ENCODE measurements at regions not wholly inside any gene's neighbourhood (a gene's known extent, or its start where the extent isn't known, plus 50 kb on each side); places are given as distances from the start of the nearest gene placed in this dataset.

GRCh38 chr3:189041482-189042090 lies 130.2 kb upstream of the TPRG1 start:
- Histone ChIP-seq H3K27me3 (no peaks in the 10 kb centered on the region), H3K27ac (no peak overlapping the region), H3K4me1 (peaks cover 10% of the 10 kb centered on the region), H3K9me3 (no peaks in the 10 kb centered on the region), H3K36me3 (no peaks in the 10 kb centered on the region), H3K4me3 (no peak overlapping the region)
- DNase-seq (ENCODE audit: extremely low spot score in 2 of 2) = no peak
- TF ChIP-seq POLR2A (IDR thresholded peaks at IDR 0.05) = no peak
- no peak for TF ChIP-seq POLR2AphosphoS5 (IDR thresholded peaks at IDR 0.05; ENCODE audit: insufficient read depth in 1 of 2, low read depth in 1 of 2)
- TF ChIP-seq CTCF (IDR thresholded peaks at IDR 0.05) = no peak
- intact Hi-C loops (cut with DNase I) = no loop called here

- Histone ChIP-seq H3K4me1 (peaks cover 10% of the 10 kb centered on the region), H3K9me3 (no peaks in the 10 kb centered on the region), H3K36me3 (no peaks in the 10 kb centered on the region), H3K27me3 (no peaks in the 10 kb centered on the region), H3K4me3 (no peak overlapping the region), H3K27ac (no peak overlapping the region)
- intact Hi-C loops (cut with DNase I) = no loop called here
- no peak for DNase-seq (ENCODE audit: extremely low spot score in 2 of 2)
- TF ChIP-seq POLR2A (IDR thresholded peaks at IDR 0.05) (no peak), POLR2AphosphoS5 (IDR thresholded peaks at IDR 0.05; ENCODE audit: insufficient read depth in 1 of 2, low read depth in 1 of 2) (no peak), CTCF (IDR thresholded peaks at IDR 0.05) (no peak)
Observed at GRCh38 chr3:189042832-189043231, 128.9 kb upstream of the TPRG1 start.

- Histone ChIP-seq H3K27ac (no peak overlapping the region), H3K36me3 (no peaks in the 10 kb centered on the region), H3K4me1 (no peaks in the 10 kb centered on the region), H3K4me3 (no peak overlapping the region), H3K9me3 (no peaks in the 10 kb centered on the region), H3K27me3 (no peaks in the 10 kb centered on the region)
- DNase-seq (ENCODE audit: extremely low spot score in 2 of 2) = no peak
- TF ChIP-seq POLR2A (IDR thresholded peaks at IDR 0.05) (no peak), POLR2AphosphoS5 (IDR thresholded peaks at IDR 0.05; ENCODE audit: insufficient read depth in 1 of 2, low read depth in 1 of 2) (no peak), CTCF (IDR thresholded peaks at IDR 0.05) (no peak)
- intact Hi-C loops (cut with DNase I) = no loop called here
Observed at GRCh38 chr3:189049458-189050236, 122.1 kb upstream of the TPRG1 start.

GRCh38 chr3:189053322-189053721 lies 118.4 kb upstream of the TPRG1 start:
- intact Hi-C loops (cut with DNase I) = no loop called here
- no peaks in the 10 kb centered on the region for H3K27me3 ChIP-seq
- no peaks in the 10 kb centered on the region for H3K4me1 ChIP-seq
- TF ChIP-seq POLR2A (IDR thresholded peaks at IDR 0.05) (no peak), CTCF (IDR thresholded peaks at IDR 0.05) (no peak), POLR2AphosphoS5 (IDR thresholded peaks at IDR 0.05; ENCODE audit: insufficient read depth in 1 of 2, low read depth in 1 of 2) (no peak)
- no peaks in the 10 kb centered on the region for H3K36me3 ChIP-seq
- H3K4me3 ChIP-seq = no peak overlapping the region
- no peaks in the 10 kb centered on the region for H3K9me3 ChIP-seq
- H3K27ac ChIP-seq = no peak overlapping the region
- DNase-seq (ENCODE audit: extremely low spot score in 2 of 2) = no peak

All from vagina (tissue), 2 donors.